ENCODE measurements at regions not wholly inside any gene's neighbourhood (a gene's known extent, or its start where the extent isn't known, plus 50 kb on each side); places are given as distances from the start of the nearest gene placed in this dataset.
"Not testable (repeated sequence)": the region's sequence is repeated elsewhere in the genome, so short reads cannot be mapped to it uniquely, and the experiment has no call there.

- TF ChIP-seq ZFX (IDR thresholded peaks at IDR 0.05), result no peak
- TF ChIP-seq CTCF (conservative IDR thresholded peaks at IDR 0.05), result no peak
- no peak overlapping the region for H3K27ac ChIP-seq
Observed at GRCh38 chr2:126979039-126980003, 80.6 kb downstream of the TEX51 start.

DNA sequence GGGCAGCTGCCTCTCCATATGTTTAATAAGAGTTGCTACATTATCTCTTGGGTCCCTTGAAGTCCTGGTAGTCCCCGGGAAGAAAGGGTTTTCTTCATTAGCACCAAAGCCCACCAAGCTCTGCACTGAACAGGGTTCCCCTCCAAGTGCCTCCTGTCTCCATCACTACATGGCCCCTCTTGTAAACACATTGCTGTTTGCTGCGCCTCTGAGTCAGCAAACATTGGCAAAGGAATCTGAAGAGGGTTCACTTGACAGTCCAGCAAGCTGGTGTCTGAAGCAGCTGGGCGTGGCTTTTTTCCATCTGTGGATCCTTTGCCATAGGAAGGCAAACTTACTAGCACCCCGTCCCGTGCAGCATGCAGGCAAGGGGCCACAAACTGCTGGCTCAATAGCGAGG lies 82.8 kb downstream of the TEX51 start:
- TF ChIP-seq ZFX (IDR thresholded peaks at IDR 0.05) (no peak), CTCF (conservative IDR thresholded peaks at IDR 0.05) (no peak)
- H3K27ac ChIP-seq, result no peak overlapping the region

GRCh38 chr2:126982935-126983334 lies 84.2 kb downstream of the TEX51 start:
- no peak overlapping the region for H3K27ac ChIP-seq
- no peak for TF ChIP-seq CTCF (conservative IDR thresholded peaks at IDR 0.05)
- no peak for TF ChIP-seq ZFX (IDR thresholded peaks at IDR 0.05)

DNA sequence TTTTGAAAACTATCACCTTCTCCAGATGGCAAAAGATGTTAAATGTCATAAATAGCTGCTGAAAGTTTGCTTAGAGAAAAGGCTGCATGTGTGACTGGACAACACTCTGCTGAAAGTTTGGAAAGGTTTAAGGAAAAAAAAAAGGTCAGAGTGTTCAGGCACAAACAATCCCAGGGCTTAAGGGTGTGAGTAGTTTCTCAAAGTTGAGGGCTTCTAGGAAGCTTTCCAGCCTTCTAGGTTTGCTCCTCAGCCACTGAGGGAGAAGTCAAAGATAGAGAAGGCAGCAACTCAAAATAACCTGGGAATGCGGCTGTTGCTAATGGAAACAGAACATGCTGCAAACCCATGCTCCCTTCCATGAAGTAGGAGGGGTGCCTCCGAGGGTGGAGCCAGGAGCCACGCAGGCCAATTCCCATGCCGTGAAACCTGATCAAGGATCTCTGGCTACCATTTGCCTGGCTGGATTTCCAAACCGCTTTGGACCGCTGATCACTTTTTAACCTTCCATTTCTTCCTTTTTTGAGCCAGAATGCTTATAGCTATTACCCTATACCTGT lies 88.0 kb downstream of the TEX51 start:
- no peak overlapping the region for H3K27ac ChIP-seq
- TF ChIP-seq CTCF (conservative IDR thresholded peaks at IDR 0.05) (no peak), ZFX (IDR thresholded peaks at IDR 0.05) (no peak)

DNA sequence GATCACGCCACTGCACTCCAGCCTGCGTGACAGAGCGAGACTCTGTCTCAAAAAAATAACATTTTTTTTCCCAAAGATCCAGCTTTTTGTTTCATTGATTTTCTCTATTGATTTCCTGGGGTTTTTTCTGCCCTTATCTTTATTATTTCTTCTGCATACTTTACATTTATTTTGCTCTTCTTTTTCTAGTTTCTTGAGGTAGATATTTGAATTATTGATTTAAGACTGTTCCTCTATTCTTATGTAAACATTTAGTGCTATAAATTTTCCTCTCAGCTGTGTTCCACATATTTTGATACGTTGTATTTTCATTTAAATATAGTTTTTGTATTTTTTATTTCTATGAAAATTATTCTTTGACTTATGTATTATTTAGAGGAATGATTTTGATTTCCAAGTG lies 89.8 kb downstream of the TEX51 start:
- no peak for TF ChIP-seq ZFX (IDR thresholded peaks at IDR 0.05)
- no peak for TF ChIP-seq CTCF (conservative IDR thresholded peaks at IDR 0.05)

GRCh38 chr2:126989064-126989463 lies 90.4 kb downstream of the TEX51 start:
- not testable (repeated sequence) for H3K27ac ChIP-seq

More for the DNA sequence above, 89.8 kb downstream of the TEX51 start:
- no peak overlapping the region for H3K27ac ChIP-seq

- TF ChIP-seq CTCF (conservative IDR thresholded peaks at IDR 0.05) (no peak), ZFX (IDR thresholded peaks at IDR 0.05) (no peak)
- no peak overlapping the region for H3K27ac ChIP-seq
Observed at GRCh38 chr2:126990200-126990599, 91.5 kb downstream of the TEX51 start.

Measured in C4-2B (cell line).